Fibroblast of villous mesenchyme (primary cell): ENCODE measurements at regions not wholly inside any gene's neighbourhood (a gene's known extent, or its start where the extent isn't known, plus 50 kb on each side); places are given as distances from the start of the nearest gene placed in this dataset.

Experiments
- DNase-seq: peaks from one replicate; pipeline ENCODE4 v3.0.0-alpha.2; 2010; ENCODE audit warnings: low read depth
- H3K4me3 ChIP-seq: 2 replicates; pipeline ENCODE4 v1.5.1; 2011; ENCODE audit warnings: low read depth, mild to moderate bottlenecking, low read length
- TF ChIP-seq, protein P1 (sequence below): IDR thresholded peaks from 2 replicates; pipeline ENCODE4 v1.5.1; 2012; ENCODE audit warnings: low read depth, mild to moderate bottlenecking, low read length; ENCODE audit not compliant: insufficient read depth

- no peak overlapping the region for H3K4me3 ChIP-seq
- no peak for DNase-seq
- TF ChIP-seq, protein P1, sequence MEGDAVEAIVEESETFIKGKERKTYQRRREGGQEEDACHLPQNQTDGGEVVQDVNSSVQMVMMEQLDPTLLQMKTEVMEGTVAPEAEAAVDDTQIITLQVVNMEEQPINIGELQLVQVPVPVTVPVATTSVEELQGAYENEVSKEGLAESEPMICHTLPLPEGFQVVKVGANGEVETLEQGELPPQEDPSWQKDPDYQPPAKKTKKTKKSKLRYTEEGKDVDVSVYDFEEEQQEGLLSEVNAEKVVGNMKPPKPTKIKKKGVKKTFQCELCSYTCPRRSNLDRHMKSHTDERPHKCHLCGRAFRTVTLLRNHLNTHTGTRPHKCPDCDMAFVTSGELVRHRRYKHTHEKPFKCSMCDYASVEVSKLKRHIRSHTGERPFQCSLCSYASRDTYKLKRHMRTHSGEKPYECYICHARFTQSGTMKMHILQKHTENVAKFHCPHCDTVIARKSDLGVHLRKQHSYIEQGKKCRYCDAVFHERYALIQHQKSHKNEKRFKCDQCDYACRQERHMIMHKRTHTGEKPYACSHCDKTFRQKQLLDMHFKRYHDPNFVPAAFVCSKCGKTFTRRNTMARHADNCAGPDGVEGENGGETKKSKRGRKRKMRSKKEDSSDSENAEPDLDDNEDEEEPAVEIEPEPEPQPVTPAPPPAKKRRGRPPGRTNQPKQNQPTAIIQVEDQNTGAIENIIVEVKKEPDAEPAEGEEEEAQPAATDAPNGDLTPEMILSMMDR = no peak
Measured at GRCh38 chr2:103153580-103154284, 391.9 kb downstream of the TMEM182 start.

DNA sequence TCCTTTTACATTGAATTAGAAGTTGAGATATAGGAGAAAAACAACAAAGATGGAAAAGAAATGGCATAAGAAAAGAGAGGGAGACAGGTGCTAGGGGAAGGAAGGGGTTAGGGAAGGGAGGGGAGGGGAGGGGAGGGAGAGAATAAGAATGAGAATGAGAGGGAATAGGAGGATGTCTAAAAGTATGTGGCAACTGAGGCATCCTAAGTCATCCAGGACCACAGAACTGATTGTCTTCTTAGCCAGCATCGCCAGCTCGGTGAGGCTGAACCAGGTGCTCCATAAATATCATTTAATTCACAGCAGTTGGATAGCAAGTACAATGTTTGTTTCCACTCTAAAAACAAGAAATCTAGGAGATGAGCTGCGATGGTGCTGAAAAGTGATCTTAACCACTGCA, 393.5 kb downstream of the TMEM182 start:
- no peak for DNase-seq
- TF ChIP-seq, protein P1 = no peak
- H3K4me3 ChIP-seq = no peak overlapping the region

DNA sequence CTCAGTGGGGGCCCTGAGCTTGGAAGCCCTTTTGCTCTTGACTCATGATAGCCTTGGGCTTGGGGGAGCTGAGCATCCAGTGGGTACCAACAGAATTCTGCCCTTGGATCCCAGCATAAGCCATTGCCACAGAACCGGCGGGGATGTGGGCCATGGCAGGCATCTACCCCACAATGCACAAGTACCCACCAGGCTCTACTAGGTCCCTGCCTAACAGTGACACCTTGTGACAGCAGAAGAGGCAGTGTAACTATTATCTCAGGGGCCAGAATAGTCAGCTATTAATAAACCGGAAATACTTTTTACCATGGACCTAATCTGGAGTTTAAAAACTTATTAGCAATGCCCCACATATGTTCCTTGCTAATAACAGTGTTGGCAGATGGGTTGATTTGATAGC, 397.2 kb downstream of the TMEM182 start:
- no peak overlapping the region for H3K4me3 ChIP-seq
- DNase-seq = no peak
- TF ChIP-seq, protein P1 = no peak

DNA sequence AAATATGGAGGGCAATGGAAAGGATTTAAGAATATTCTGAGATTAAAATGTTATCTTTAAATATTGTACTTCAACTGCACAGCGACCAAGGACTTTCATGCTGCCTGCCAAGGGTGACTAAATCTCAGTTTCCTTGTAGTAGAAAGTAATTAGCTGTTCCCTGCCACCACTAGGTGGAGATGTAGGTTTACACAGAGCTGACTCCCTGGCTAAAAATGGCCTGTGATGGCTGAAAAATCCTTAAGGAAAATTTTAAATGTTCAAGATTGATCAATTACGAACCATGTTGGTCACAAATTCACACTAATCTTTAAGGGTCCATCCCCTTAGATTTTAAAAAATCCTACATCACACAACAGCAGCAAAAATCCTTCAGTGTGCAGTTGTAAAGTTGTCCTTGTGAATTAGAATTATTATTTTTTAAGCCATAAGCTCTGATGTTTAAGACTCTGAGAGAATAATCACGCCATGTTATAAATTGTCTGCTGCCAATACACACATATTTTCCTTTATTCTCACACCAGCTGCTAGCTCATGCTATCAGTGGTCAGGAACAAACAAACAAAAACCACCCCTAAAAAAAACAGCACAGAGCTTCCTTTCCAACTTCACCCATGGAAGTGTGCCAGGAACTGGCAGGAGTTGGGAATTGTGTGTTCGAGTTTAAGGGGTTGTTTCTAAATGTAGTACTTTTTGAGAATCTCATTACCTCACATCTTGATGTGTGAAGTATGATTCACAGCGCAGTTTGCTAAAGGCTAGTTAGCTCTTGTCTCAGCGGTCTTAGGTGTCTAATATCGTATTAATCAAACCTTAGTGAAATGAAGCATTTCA, 399.8 kb downstream of the TMEM182 start:
- H3K4me3 ChIP-seq = no peak overlapping the region
- peak; percentile 20 for DNase-seq
- TF ChIP-seq, protein P1 = peak; percentile 60

DNA sequence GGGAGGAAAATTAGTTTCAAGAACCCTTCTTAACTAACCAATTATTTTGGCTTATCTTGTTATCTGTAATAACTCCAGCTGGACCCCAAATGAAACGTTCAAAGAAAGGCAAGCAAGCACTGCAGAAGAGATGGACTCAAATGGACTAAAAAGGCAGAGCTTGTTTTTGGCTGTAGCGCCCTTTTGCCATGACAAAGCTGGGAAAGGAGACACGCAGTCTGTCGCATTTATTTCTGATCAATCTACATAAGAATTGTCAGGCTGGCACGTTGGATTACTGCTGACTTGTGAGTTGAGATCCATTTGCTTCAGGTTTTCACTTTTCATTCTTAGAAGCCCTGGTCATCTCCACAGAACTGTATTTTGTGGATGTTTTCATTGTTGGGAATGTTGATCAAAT, 402.9 kb downstream of the TMEM182 start:
- DNase-seq = no peak
- H3K4me3 ChIP-seq = no peak overlapping the region
- TF ChIP-seq, protein P1 = no peak

DNA sequence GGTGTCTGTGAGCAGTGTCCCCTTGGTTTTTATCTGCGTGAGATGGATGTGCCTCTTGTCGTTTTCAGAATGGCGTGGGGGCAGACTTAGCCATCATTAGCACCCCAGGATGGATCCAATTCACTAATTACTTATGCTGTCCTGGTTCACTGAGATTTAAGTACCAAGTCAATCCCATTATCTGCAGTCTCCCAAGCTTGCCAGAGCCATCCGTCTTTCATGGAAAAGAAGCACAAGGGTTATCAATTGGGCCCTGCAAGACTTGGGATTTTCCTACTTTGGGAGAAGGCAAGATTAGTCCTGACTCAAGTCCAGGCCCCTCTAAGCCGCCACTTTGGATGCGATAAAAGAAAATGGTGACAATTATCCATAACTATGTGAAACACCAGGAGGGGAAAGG, 404.0 kb downstream of the TMEM182 start:
- no peak overlapping the region for H3K4me3 ChIP-seq
- TF ChIP-seq, protein P1 = no peak
- no peak for DNase-seq
